ENCODE measurements at regions not wholly inside any gene's neighbourhood (a gene's known extent, or its start where the extent isn't known, plus 50 kb on each side); places are given as distances from the start of the nearest gene placed in this dataset.
A peak's percentile ranks its signal among the peaks of the same experiment; 100 is the strongest.

DNA sequence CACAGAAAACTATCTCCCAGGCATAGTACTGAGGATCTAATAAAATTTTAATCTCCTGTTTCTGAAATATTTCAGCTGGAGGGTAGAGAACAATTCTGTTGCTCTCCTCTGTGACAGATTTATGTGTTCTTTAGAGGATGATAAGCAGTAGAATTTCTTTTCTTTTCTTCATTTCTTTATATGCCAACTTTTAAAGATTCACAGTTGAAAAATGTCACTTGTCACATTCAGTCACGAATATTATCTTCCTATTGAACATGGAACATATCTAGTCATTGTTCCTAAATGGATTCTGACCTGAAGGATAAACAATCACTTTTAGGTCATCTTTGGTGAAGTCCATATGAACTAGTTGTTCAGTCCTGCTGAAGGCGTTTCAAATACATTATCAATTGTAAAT lies 585.5 kb upstream of the DPPA4 start:
- H3K4me3 ChIP-seq (ENCODE audit: control insufficient read depth, low read depth, low read length), result no peak overlapping the region
- DNase-seq (ENCODE audit: low read depth), result no peak
- TF ChIP-seq, protein P1, sequence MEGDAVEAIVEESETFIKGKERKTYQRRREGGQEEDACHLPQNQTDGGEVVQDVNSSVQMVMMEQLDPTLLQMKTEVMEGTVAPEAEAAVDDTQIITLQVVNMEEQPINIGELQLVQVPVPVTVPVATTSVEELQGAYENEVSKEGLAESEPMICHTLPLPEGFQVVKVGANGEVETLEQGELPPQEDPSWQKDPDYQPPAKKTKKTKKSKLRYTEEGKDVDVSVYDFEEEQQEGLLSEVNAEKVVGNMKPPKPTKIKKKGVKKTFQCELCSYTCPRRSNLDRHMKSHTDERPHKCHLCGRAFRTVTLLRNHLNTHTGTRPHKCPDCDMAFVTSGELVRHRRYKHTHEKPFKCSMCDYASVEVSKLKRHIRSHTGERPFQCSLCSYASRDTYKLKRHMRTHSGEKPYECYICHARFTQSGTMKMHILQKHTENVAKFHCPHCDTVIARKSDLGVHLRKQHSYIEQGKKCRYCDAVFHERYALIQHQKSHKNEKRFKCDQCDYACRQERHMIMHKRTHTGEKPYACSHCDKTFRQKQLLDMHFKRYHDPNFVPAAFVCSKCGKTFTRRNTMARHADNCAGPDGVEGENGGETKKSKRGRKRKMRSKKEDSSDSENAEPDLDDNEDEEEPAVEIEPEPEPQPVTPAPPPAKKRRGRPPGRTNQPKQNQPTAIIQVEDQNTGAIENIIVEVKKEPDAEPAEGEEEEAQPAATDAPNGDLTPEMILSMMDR (conservative IDR thresholded peaks at IDR 0.05; ENCODE audit: control insufficient read depth, insufficient read depth, low read depth, low read length), result no peak

DNA sequence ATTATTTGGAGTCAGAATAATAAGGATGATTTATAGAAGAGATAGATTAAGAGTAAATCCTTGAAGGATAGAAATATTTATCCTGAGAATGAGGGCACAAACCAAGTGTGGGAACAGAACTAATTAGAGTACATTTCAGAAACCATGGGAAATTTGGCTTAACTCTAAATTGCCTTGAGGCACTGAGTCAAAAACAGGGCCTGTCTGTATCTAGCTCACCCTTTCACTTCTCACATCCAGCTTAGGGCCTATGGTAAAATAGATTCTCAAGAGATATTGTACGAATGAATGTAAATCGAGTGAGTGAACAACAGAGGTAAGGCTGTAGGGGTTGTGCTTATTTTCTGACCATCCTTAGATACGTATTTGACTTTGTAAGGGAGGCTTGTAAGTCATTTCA lies 586.1 kb upstream of the DPPA4 start:
- no peak for DNase-seq (ENCODE audit: low read depth)
- H3K4me3 ChIP-seq (ENCODE audit: control insufficient read depth, low read depth, low read length), result no peak overlapping the region
- TF ChIP-seq, protein P1 (conservative IDR thresholded peaks at IDR 0.05; ENCODE audit: control insufficient read depth, insufficient read depth, low read depth, low read length), result no peak

DNA sequence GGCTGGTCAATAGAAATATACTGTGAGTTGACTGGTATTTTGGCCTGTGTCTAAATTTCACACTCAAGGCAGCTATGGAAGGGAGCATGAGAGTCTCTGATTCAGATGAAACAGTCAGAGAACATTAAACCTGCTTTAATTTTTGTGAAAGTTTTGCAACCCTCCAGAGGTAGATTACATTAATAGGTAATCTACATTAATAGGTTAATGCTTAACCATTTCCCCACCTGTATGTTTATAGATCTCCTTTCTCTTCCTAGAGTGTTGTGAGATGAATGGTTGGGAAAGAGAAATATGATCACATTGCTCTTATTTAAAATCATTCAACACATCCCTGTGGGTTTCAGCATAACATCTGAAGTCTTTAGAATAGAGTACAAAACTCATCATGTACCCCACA lies 586.9 kb upstream of the DPPA4 start:
- no peak overlapping the region for H3K4me3 ChIP-seq (ENCODE audit: control insufficient read depth, low read depth, low read length)
- TF ChIP-seq, protein P1 (conservative IDR thresholded peaks at IDR 0.05; ENCODE audit: control insufficient read depth, insufficient read depth, low read depth, low read length), result no peak
- no peak for DNase-seq (ENCODE audit: low read depth)

DNA sequence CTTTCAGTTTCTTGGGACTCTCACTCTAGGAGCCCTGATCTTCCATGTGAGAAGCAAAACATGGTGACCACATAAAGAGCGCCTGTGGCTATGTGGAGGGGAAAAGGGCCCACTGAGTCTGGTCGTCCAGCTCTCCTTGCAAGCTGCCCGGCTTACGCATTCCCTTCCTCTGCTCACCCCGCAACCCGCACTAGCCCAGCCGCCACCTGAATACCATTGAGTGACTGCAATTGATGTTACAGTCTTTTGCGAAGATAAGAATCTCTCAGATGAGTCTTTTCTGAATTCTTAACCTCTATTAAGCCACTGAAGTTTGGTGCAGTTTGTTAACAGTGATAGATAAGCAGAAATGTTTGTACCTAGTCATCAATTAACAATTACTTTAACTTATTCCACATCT lies 589.0 kb upstream of the DPPA4 start:
- TF ChIP-seq, protein P1 (conservative IDR thresholded peaks at IDR 0.05; ENCODE audit: control insufficient read depth, insufficient read depth, low read depth, low read length), result no peak
- DNase-seq (ENCODE audit: low read depth), result no peak
- no peak overlapping the region for H3K4me3 ChIP-seq (ENCODE audit: control insufficient read depth, low read depth, low read length)

DNA sequence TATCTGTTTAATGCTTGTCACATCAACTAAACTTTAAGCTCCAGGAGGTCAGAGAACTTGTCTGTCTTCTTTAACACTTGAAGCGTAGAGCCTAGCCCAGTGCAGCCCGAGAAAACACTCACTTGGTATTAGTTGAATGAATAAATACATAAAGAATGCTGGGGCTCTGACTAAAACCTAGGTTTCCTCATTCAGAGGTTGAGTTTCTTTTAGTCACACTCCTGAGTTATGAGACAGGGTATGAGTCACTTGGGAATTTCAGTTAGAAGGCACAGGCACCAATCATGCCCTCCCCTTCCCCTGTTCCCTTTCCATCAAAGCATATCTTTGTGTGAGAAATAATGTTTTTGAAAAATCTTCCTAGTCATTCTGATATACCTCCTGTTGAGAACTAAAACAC lies 589.8 kb upstream of the DPPA4 start:
- peak; percentile 97 for DNase-seq (ENCODE audit: low read depth)
- no peak overlapping the region for H3K4me3 ChIP-seq (ENCODE audit: control insufficient read depth, low read depth, low read length)
- TF ChIP-seq, protein P1 (conservative IDR thresholded peaks at IDR 0.05; ENCODE audit: control insufficient read depth, insufficient read depth, low read depth, low read length), result no peak

DNA sequence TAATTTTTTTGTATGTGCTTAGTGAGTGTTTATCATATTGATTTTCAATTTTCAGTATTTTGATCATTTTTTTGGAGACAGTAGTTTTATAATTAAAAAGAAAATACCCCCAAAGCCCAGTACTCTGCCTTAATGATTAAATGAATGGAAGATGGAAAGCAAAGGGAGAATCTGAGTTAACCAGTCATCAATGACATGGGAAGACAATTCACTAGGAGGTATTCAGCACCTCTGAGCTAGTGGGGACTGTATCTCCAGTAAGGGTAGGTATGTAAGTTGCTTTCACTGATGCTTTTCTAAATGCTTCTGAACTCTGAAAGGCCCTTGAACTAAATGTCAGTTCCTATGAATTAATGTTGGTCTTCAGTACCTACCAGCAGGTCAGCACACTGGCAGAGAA lies 590.4 kb upstream of the DPPA4 start:
- TF ChIP-seq, protein P1 (conservative IDR thresholded peaks at IDR 0.05; ENCODE audit: control insufficient read depth, insufficient read depth, low read depth, low read length), result no peak
- peak; percentile 19 for DNase-seq (ENCODE audit: low read depth)
- no peak overlapping the region for H3K4me3 ChIP-seq (ENCODE audit: control insufficient read depth, low read depth, low read length)

DNA sequence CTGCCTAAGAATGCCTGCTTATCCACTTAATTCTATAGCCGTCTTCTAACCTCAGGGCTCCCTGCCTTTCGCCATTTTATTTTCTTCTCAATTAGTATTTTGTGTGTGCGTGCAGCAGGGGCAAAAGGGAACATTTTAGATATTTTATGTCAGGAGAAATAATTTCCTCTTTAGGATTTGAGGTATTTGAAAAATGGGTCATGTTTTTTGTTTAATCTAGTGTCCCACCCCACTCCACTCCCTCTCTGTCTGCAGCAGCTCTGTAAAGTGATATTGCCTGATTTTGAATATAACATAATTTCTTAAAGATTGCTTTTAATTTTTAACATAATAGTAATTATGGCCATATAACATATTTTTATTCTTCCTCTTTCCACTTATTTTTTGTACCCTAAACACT lies 593.2 kb upstream of the DPPA4 start:
- no peak for DNase-seq (ENCODE audit: low read depth)
- TF ChIP-seq, protein P1 (conservative IDR thresholded peaks at IDR 0.05; ENCODE audit: control insufficient read depth, insufficient read depth, low read depth, low read length), result no peak
- H3K4me3 ChIP-seq (ENCODE audit: control insufficient read depth, low read depth, low read length), result no peak overlapping the region
